ENCODE measurements at regions not wholly inside any gene's neighbourhood (a gene's known extent, or its start where the extent isn't known, plus 50 kb on each side); places are given as distances from the start of the nearest gene placed in this dataset.

DNA sequence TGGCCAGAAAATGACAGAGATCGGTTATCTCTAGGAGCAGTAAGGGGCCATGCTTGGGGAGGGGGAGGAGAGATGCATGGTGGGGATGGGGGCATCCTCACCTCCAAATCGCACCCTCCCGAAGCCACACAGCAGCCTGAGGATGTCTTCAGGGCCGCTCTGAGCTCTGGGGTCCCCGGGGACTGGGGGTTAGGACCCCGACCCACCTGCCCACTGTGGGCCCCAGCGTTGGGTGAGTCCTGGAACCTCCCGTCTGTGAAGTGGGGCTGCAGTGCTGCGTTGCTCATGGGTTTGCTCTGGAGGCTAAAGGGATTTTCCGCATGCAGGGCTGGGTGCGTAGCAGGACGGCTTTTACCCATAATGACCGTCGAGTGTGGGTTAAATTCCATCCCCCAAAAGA lies 1046.3 kb downstream of the BRD1 start:
- no peaks in the 10 kb centered on the region for H3K27me3 Mint-ChIP-seq (ENCODE audit: low read depth)
- peaks cover 6% of the 10 kb centered on the region for H3K9me3 Mint-ChIP-seq
- no peaks in the 10 kb centered on the region for H3K4me1 Mint-ChIP-seq (ENCODE audit: low read depth)
- ATAC-seq (no peak), DNase-seq (no peak)
- no peaks in the 10 kb centered on the region for H3K36me3 Mint-ChIP-seq (ENCODE audit: insufficient read depth)
- no peak overlapping the region for H3K4me3 Mint-ChIP-seq

DNA sequence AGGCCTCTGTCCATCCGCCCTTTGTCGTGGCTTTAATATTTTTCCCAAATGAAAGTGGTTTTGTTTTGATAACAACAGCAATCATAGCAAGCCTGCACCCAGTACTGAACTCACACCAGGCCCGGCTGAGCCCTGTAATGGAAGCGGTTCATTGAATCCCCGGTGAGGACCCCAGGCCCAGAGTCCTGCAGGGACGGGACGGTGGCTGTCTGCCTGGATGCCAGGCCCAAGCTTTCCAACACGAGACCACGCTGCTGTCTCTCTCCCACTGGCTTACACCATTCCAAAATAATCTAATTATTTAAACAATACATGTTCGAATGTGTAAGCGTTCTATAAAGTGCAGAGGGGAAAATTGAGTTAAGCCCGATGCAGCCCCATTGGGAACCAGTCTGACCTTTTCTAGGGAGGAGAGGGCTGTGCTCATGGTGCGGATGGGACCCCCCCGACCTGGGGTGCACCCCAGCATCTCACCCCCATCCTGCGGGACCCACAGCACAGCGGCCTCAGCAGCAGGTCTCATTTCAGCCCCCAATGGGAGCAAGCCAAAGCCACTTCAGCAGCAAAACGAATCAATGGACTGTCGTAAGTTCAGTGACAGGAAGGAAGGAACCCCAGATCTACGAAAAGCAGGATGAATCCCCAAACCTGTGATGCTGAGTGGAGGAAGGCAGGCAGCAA lies 1046.9 kb downstream of the BRD1 start:
- Mint-ChIP-seq H3K36me3 (ENCODE audit: insufficient read depth) (no peaks in the 10 kb centered on the region), H3K4me1 (ENCODE audit: low read depth) (no peaks in the 10 kb centered on the region), H3K27me3 (ENCODE audit: low read depth) (peaks cover 2% of the 10 kb centered on the region), H3K4me3 (no peak overlapping the region), H3K9me3 (peaks cover 10% of the 10 kb centered on the region)
- DNase-seq, result no peak
- no peak for ATAC-seq

DNA sequence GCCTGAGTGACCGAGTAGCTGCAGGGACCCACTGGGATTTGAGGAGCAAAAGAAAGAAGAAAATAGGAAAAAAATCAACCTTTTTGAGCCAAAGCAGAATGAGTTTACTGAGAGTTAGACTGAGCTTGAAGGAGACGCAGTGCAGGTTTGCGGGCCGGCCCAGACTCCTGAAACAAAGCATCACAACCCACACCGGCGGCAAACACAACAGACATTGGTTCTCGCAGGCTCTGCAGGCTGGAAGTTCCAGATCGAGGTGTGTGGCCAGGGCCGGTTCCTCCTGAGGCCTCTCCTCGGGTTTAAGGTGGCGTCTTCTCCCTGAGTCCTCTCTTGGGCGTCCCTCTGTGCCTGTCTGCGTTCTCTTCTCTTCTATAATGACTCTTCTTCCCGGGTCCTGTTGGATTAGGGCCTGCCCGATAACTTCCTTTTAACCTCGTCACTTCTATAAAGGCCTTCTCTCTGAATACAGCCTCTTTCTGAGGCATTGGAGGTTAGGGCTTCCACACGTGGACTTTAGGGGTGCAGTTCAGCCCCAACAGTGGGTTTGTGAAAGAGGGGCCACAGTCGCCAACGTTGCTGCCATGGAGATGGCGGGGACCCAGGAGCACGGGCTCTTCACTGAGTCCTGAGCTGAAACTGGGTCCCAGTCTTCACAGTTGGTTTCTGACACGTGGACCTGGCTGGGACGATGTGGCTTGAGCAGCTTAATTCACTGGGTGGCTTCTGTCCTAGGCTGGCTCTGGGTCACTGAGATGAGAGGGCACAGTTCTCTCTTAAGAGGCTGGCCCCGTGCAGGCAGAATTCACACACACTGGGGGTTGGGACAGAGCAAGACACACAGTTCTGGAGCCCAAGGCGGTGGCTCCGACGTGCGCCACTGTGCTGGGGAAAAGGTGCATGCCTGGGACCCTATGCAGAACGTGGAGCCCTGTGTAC lies 1047.7 kb downstream of the BRD1 start:
- Mint-ChIP-seq H3K9me3 (peaks cover 10% of the 10 kb centered on the region), H3K4me3 (no peak overlapping the region), H3K4me1 (ENCODE audit: low read depth) (no peaks in the 10 kb centered on the region), H3K36me3 (ENCODE audit: insufficient read depth) (no peaks in the 10 kb centered on the region), H3K27me3 (ENCODE audit: low read depth) (peaks cover 2% of the 10 kb centered on the region)
- ATAC-seq (no peak), DNase-seq (no peak)

DNA sequence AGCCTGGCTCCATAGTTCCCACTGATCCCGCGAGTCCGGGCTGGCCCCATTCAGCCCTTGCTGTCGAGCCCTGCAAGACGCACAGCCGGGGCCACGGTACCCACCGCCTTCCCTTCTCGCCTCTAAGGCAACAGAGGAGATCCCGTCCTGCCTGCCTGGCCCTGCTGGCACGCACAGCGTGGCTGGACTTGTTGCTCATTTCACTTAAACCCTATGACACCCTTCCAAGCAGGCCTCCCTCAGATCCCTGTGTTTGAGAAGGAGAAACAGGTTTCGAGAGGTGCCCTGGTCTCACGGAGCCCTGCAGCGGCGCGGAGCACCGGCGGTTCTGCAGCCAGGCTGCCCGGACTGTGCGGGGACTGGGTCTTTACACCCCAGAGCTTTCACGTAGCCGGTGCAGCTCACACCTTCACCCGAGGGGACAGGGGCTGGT lies 1048.4 kb downstream of the BRD1 start:
- DNase-seq, result no peak
- peaks cover 10% of the 10 kb centered on the region for H3K9me3 Mint-ChIP-seq
- H3K4me3 Mint-ChIP-seq, result no peak overlapping the region
- no peak for ATAC-seq
- no peaks in the 10 kb centered on the region for H3K4me1 Mint-ChIP-seq (ENCODE audit: low read depth)
- H3K27me3 Mint-ChIP-seq (ENCODE audit: low read depth), result peaks cover 2% of the 10 kb centered on the region
- H3K36me3 Mint-ChIP-seq (ENCODE audit: insufficient read depth), result no peaks in the 10 kb centered on the region

DNA sequence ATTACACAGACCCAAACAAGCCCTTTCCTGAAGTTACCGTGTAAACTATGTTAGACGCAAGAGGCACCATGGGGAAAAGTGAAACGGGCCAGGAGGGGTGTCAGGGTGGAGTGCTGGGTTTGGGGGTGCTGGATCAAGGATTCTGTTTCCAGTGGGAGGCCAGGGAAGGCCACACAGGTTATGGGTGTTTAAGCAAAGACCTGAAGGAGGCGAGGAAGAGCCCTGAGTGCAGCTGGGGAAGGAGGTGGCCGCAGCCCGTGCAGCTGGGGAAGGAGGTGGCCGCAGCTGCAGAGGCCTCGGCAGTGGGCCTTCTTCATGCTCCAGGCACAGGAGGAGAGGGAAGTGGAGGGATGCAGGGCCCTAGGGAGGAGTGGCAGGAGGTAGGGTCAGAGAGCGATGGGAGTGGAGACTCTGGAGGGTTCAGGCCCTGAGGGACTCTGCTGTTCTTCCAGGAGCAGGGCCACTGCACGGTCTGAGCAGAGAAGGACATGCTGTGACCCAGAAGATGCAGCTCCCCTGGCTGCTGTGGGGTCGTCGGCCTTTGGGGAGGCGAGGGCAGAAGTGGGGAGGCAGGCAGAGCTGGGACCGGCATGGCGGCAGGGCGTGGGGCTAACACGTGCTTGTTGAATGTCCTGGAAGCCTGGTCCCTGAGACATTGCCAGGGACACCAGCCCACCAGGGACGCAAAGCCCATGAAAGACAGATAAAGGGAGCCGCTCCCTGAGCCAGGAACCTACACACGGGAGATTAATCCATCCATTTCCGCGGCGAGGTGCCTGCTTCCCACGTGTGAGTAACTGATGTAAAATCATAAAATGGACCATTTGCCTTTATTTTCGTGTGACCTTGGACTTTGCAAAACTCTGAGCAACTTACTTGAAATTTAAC lies 1049.1 kb downstream of the BRD1 start:
- H3K27me3 Mint-ChIP-seq (ENCODE audit: low read depth), result peaks cover 5% of the 10 kb centered on the region
- DNase-seq, result no peak
- no peaks in the 10 kb centered on the region for H3K4me1 Mint-ChIP-seq (ENCODE audit: low read depth)
- ATAC-seq, result no peak
- no peak overlapping the region for H3K4me3 Mint-ChIP-seq
- H3K36me3 Mint-ChIP-seq (ENCODE audit: insufficient read depth), result no peaks in the 10 kb centered on the region
- peaks cover 10% of the 10 kb centered on the region for H3K9me3 Mint-ChIP-seq

DNA sequence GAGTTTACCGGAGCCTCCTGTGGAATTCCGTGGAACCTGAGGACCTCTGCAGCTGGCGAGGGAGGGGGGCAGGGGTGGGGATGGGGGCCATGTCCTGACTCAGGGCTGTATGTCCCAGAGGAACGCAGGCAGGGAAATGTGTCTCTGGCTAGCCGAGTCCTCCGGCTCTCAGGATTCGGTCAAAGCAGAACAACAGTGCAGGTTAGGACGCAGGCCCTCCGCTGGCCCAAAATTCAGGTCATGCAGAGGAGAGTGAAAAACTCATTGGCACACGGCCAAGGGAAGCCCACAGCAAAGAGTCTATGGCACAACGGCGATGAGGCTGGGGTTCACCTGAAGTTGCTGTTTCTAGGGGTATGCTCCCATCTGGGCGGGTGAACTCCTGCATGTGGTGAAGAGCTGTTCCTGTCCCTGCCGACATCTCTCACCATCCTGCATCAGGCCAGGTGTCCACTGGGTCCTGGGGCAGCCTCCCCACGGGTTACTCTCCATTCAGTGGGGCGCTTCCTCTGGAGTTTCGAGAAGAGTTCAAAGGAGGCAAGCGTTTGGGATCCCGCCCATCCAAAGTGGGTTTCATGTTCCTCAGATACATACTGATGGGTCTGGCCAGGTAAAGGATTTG lies 1055.3 kb downstream of the BRD1 start:
- no peak for ATAC-seq
- peaks cover 5% of the 10 kb centered on the region for H3K27me3 Mint-ChIP-seq (ENCODE audit: low read depth)
- peaks cover 15% of the 10 kb centered on the region for H3K9me3 Mint-ChIP-seq

DNA sequence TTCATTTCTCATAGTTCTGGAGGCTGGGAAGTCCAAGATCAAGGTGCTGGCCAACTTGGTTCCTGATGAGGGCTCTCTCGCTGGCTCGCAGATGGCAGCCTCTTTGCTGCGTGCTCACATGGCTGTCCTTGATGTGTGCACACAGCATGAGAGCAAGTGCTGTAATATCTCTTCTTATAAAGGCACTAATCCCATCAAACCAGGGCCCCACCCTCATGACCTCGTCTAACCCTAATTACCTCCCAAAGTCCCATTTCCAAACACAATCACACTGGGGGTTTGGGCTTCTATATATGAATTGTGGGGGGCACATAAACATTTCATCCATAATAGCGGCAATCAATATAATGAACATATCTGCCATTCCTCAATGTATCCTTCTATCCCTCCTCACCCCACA lies 1062.1 kb downstream of the BRD1 start:
- Mint-ChIP-seq H3K4me1 (ENCODE audit: low read depth) (no peaks in the 10 kb centered on the region), H3K4me3 (no peak overlapping the region), H3K27me3 (ENCODE audit: low read depth) (peaks cover 4% of the 10 kb centered on the region), H3K9me3 (peaks cover 24% of the 10 kb centered on the region), H3K36me3 (ENCODE audit: insufficient read depth) (no peaks in the 10 kb centered on the region)
- ATAC-seq, result no peak
- no peak for DNase-seq

More for the DNA sequence above, 1055.3 kb downstream of the BRD1 start:
- H3K4me3 Mint-ChIP-seq, result no peak overlapping the region
- no peak for DNase-seq
- H3K4me1 Mint-ChIP-seq (ENCODE audit: low read depth), result no peaks in the 10 kb centered on the region
- no peaks in the 10 kb centered on the region for H3K36me3 Mint-ChIP-seq (ENCODE audit: insufficient read depth)

DNA sequence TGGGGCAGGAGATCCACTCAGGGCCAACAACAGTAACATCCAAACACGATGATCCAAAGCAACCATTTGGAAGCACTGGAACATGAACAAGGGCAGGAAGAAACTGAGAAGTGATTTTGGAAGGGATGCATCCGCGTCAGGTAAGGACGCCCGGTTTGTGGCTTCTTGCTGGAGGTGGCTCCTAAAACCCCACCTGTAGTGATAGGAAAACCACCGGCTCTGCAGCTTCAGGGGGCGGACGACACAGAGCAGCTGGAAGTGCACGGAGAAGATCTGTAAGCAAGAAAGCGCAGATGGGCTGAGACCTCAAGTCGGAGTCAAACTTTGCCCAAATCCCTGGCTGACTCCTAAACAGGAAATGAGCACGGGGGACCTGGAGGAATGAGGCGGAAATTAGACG lies 1066.1 kb downstream of the BRD1 start:
- H3K36me3 Mint-ChIP-seq (ENCODE audit: insufficient read depth), result no peaks in the 10 kb centered on the region
- H3K9me3 Mint-ChIP-seq, result peaks cover 14% of the 10 kb centered on the region
- H3K4me3 Mint-ChIP-seq, result no peak overlapping the region
- H3K27me3 Mint-ChIP-seq (ENCODE audit: low read depth), result peaks cover 16% of the 10 kb centered on the region
- DNase-seq (no peak), ATAC-seq (no peak)
- no peaks in the 10 kb centered on the region for H3K4me1 Mint-ChIP-seq (ENCODE audit: low read depth)

DNA sequence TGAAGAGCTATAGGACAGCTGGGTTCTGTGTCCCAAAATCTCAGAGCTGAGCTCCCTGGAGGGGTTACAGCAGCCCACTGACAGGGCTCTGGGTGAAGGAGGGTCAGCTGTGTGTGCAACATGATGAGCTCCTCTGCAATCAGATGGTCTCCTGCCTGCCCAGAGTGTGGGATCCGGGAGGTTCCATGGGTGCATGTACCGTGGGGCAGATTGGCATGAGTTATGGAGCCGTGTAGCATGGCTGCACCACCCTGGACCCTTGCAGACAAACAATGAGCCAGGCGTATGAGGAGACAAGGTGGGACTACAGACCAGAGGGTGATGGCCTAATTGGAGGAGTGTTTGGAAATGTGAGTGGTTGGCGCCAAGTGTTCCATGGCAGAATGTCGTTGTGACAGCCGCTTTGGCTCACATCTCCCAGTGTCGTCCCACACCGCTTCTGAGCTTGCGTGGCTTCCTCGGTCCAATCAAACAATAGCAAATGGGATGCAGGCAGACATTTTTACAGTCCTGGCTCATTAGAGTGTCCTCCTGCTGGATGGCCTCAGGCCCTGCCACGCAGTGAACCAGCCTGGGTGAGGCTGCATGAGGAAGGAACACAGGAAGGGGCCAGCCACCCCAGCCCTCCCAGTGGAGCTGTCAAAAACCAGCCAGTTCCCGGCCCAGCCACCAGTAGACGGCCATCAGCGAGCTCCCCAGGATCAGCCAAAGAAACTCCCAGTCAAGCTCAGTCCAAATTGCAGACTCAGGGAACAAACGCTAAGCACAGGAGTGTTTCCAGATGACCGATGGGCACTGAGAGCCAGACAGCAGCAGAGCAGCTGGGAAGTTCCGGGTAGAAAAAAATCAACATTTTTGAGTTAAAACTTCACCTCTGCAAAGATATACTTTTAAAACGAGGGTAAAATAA lies 1066.9 kb downstream of the BRD1 start:
- Mint-ChIP-seq H3K27me3 (ENCODE audit: low read depth) (peaks cover 23% of the 10 kb centered on the region), H3K9me3 (peaks cover 11% of the 10 kb centered on the region), H3K4me1 (ENCODE audit: low read depth) (no peaks in the 10 kb centered on the region), H3K36me3 (ENCODE audit: insufficient read depth) (no peaks in the 10 kb centered on the region), H3K4me3 (no peak overlapping the region)
- no peak for DNase-seq
- ATAC-seq, result no peak

DNA sequence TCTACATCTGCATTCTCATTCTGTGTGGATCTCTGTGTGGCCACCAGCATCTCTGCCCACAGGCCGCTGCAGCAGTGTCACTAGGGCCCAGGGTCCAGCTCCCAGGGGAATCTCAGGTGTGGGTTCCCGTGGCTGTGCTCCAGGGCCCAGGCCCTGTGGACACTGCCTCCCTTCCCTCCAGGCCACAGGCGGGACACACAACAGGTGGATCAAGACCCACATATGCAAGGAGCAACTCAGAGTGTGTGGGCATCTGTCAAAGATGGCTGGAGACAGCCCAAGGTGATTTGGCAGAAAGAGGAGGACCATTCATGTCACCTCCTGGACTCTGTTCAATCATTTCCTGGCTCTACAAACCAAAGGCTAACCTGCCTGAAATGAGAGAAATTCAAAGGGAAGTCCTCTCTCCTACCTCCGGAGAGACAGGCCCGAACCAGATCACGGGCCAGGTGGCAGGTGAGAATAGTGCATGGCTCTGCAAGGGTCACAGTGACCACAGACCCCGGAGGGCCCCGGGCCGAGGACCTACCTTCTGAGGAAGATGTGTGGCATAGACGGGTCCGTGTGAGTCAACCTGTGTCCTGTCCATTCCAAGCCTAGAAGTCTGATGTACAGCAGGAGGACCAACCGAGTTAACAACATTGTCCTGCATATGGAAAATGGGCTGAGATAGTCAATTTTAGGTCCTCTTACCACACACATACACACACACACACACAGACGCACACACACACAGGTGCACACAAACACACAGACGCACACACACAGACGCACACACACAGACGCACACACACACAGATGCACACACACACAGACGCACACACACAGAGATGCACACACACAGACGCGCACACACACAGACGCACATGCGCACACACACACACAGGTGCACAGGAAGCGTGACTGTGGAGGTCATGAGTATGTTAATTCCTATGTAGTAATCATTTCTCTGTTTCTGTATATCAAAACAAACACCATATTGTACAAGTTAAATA lies 1068.5 kb downstream of the BRD1 start:
- H3K4me3 Mint-ChIP-seq, result no peak overlapping the region
- no peaks in the 10 kb centered on the region for H3K4me1 Mint-ChIP-seq (ENCODE audit: low read depth)
- DNase-seq, result no peak
- no peak for ATAC-seq
- H3K9me3 Mint-ChIP-seq, result peaks cover 3% of the 10 kb centered on the region
- no peaks in the 10 kb centered on the region for H3K36me3 Mint-ChIP-seq (ENCODE audit: insufficient read depth)
- peaks cover 23% of the 10 kb centered on the region for H3K27me3 Mint-ChIP-seq (ENCODE audit: low read depth)

DNA sequence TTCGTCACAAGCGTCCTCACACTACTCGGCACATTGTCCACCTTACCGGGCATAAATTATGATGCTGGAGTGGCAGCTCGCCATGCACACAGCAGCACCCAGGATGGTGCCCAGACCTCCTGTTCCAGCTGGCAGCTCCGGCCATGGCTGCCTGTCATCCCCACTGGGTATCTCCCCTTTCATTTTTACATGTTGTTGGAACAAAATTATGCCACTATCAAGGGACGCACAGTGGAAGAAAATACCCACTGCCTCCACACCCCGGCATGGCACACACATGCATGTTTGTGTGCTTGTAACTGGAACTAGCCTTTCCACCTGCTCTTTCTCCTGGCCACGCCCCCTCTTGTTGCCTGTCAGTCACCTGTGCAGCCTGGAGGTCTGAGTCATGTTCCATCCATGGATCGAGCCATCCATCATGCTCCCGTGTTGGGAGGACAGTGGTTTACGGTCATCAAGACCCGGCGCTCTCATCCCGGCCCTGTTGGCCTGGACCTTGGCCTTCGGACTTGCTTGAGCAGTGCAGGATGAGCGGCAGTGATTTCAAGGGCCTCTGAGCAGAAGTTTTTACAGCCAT lies 1069.6 kb downstream of the BRD1 start:
- H3K4me3 Mint-ChIP-seq, result no peak overlapping the region
- H3K27me3 Mint-ChIP-seq (ENCODE audit: low read depth), result peaks cover 25% of the 10 kb centered on the region
- H3K36me3 Mint-ChIP-seq (ENCODE audit: insufficient read depth), result no peaks in the 10 kb centered on the region
- DNase-seq (no peak), ATAC-seq (no peak)
- peaks cover 3% of the 10 kb centered on the region for H3K9me3 Mint-ChIP-seq
- no peaks in the 10 kb centered on the region for H3K4me1 Mint-ChIP-seq (ENCODE audit: low read depth)

DNA sequence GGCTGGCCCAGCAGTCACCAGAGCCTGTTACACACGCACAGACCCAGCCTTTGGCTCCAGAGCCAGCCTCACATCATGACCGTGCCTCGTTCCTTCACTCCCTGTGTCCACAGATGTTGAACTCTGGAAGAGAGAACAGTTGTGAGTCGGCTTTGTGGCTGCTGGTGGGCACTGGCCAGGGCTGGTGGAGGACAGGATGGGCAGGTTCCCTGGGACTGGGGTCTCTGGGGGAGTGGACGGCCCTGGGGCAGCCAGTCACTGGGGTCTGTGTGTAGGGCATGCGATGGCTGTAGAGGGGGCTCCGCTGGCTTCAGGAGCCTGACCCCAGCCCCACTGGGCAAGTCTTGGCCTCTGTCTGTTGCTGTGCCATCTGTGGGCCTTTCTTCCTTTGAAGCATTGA lies 1070.1 kb downstream of the BRD1 start:
- Mint-ChIP-seq H3K4me3 (no peak overlapping the region), H3K4me1 (ENCODE audit: low read depth) (no peaks in the 10 kb centered on the region), H3K27me3 (ENCODE audit: low read depth) (peaks cover 25% of the 10 kb centered on the region), H3K9me3 (no peaks in the 10 kb centered on the region), H3K36me3 (ENCODE audit: insufficient read depth) (no peaks in the 10 kb centered on the region)
- no peak for DNase-seq
- ATAC-seq, result no peak
